Kidney (tissue), 13 donors: ENCODE measurements at regions not wholly inside any gene's neighbourhood (a gene's known extent, or its start where the extent isn't known, plus 50 kb on each side); places are given as distances from the start of the nearest gene placed in this dataset.

Experiments
- DNase-seq, 5 donors: peaks; one replicate each; pipeline ENCODE4 v3.0.0-alpha.2; 2013 to 2020
- FAIRE-seq: peaks from 2 replicates; lab custom pipeline; 2012; peaks lifted over from hg19 to GRCh38; lab: Jason Lieb, UNC
- H3K27ac ChIP-seq, 2 donors: one replicate each; pipeline ENCODE4 v1.7.0; 2013; ENCODE audit warnings: low read depth in 2 of 2, low read length in 2 of 2, inconsistent platforms in 1 of 2
- H3K27me3 ChIP-seq: one replicate; pipeline ENCODE4 v1.7.1; 2013; ENCODE audit warnings: low read length, inconsistent platforms; ENCODE audit not compliant: control insufficient read depth, insufficient read depth
- H3K36me3 ChIP-seq, 3 donors: one replicate each; pipeline versions ENCODE4 v1.7.0 to v1.7.1; 2013; ENCODE audit warnings: low read length in 3 of 3, control low read depth in 1 of 3, inconsistent platforms in 1 of 3; ENCODE audit not compliant: insufficient read depth in 3 of 3, control insufficient read depth in 2 of 3
- H3K4me1 ChIP-seq, 3 donors: one replicate each; pipeline versions ENCODE4 v1.7.0 to v1.7.1; 2013; ENCODE audit warnings: low read length in 3 of 3, inconsistent platforms in 1 of 3, low read depth in 1 of 3; ENCODE audit not compliant: control insufficient read depth in 2 of 3, insufficient read depth in 2 of 3
- H3K4me3 ChIP-seq, 3 donors: one replicate each; pipeline versions ENCODE4 v1.7.0 to v1.8.1; 2013; ENCODE audit warnings: low read length in 3 of 3, control low read depth in 1 of 3, inconsistent platforms in 1 of 3
- H3K9ac ChIP-seq, 3 donors: one replicate each; pipeline versions ENCODE4 v1.7.0 to v1.7.1; 2013; ENCODE audit warnings: low read length in 3 of 3, control low read depth in 1 of 3, inconsistent platforms in 1 of 3
- H3K9me3 ChIP-seq, 3 donors: one replicate each; pipeline versions ENCODE4 v1.7.0 to v1.7.1; 2013; ENCODE audit warnings: low read length in 3 of 3, control low read depth in 1 of 3, inconsistent platforms in 1 of 3; ENCODE audit not compliant: control insufficient read depth in 2 of 3, insufficient read depth in 1 of 3
- intact Hi-C: fragments of 100-400 bp; cut with DNase I; formaldehyde crosslinking; loops from one replicate; pipeline ENCODE4 v1.11.1; 2022
- TF ChIP-seq, protein P1 (sequence below): IDR thresholded peaks from 3 replicates; pipeline ENCODE4 v1.5.1; 2012; ENCODE audit warnings: mild to moderate bottlenecking, moderate library complexity, borderline replicate concordance; ENCODE audit not compliant: insufficient read depth; ENCODE audit errors: extremely low read depth
- donor health status: control.
- donor health status: control.
- donor health status: control.
- donor health status: control.
- donor health status: control.
- donor health status: DM: yes; HTN: yes; CAD: no.
- donor health status: Normal renal cell carcinoma (clear cell type).

DNA sequence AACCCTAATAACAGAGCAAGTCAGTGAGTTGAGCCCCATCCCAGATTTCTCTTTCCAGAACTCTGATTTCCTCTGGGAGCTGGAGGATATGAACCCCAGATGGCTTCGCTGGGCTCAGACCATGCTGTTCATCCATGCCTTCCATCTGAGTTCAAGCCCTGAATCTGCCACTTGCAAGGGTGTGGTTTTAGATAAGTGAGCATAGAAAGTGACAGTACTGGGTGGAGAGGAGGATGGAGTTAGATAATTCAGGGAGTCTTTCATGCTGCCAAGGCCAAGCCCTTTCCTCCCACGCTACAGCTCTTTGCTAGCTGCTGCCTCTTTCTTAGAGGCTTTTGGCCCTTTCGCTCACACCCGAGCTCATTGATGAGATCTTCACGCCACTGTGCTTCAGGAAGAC is 57.2 kb upstream of the MAFB start:
- no peak overlapping the region for H3K9ac ChIP-seq
- H3K9me3 ChIP-seq: no peaks in the 10 kb centered on the region
- H3K4me3 ChIP-seq: no peak overlapping the region
- intact Hi-C loops: no loop called here
- no peak overlapping the region for H3K27ac ChIP-seq
- FAIRE-seq (no peak), DNase-seq (no peak)
- no peaks in the 10 kb centered on the region for H3K27me3 ChIP-seq
- H3K36me3 ChIP-seq: no peaks in the 10 kb centered on the region
- H3K4me1 ChIP-seq: no peaks in the 10 kb centered on the region
- TF ChIP-seq, protein P1, sequence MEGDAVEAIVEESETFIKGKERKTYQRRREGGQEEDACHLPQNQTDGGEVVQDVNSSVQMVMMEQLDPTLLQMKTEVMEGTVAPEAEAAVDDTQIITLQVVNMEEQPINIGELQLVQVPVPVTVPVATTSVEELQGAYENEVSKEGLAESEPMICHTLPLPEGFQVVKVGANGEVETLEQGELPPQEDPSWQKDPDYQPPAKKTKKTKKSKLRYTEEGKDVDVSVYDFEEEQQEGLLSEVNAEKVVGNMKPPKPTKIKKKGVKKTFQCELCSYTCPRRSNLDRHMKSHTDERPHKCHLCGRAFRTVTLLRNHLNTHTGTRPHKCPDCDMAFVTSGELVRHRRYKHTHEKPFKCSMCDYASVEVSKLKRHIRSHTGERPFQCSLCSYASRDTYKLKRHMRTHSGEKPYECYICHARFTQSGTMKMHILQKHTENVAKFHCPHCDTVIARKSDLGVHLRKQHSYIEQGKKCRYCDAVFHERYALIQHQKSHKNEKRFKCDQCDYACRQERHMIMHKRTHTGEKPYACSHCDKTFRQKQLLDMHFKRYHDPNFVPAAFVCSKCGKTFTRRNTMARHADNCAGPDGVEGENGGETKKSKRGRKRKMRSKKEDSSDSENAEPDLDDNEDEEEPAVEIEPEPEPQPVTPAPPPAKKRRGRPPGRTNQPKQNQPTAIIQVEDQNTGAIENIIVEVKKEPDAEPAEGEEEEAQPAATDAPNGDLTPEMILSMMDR: no peak

DNA sequence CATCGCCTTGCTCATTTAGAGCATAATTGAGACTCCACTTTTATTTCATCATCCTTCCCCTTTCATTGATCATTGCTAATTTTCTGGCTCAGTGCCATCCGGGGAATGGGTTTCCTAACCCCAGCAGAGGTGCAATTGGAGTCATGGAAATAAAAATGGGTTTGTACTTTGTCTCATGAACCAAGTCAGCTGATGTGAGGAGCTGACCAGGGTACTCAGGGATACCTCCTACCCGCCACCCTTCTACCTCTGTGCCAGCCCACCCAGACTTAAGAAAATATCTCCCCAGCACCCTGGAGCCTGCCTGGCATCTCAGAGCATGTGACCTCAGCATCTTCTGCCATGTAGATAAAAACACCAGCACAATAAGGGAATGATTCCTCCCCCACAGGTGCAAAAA is 59.1 kb upstream of the MAFB start:
- DNase-seq: no peak
- Histone ChIP-seq H3K9me3 (no peaks in the 10 kb centered on the region), H3K27me3 (no peaks in the 10 kb centered on the region), H3K36me3 (no peaks in the 10 kb centered on the region), H3K9ac (no peak overlapping the region), H3K27ac (no peak overlapping the region), H3K4me3 (no peak overlapping the region), H3K4me1 (no peaks in the 10 kb centered on the region)
- intact Hi-C loops: no loop called here
- TF ChIP-seq, protein P1: no peak
- FAIRE-seq: no peak

DNA sequence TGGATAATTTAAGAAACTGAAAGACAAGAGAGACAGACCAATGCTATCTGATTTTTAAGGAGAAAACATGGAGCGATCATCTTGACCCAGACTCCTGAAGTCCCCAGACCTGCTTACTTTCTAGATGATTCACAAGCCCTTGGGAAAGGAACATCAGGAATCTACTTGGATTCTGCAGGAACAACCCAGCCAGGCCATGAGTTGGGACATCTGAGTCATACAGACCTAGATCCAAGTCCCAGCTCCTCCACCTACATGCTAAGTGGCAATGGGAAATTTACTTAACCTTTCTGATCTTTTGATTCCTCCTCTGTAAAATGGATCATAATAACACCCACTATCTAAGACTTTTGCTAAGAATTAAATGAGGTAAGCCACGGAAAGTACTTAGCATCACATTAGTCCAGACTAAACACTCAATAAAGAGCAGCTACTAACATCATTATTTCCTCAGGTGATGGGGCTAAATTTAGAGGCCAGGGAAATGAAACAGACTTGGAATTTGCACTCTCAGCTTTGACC is 61.0 kb upstream of the MAFB start:
- TF ChIP-seq, protein P1: no peak
- peaks cover 0 to 5% (median 4%) of the 10 kb centered on the region in 3 donors for H3K4me1 ChIP-seq
- H3K27me3 ChIP-seq: no peaks in the 10 kb centered on the region
- no peaks in the 10 kb centered on the region for H3K9me3 ChIP-seq
- H3K36me3 ChIP-seq: no peaks in the 10 kb centered on the region
- FAIRE-seq (no peak), DNase-seq (no peak)
- H3K27ac ChIP-seq: no peak overlapping the region
- no peak overlapping the region for H3K4me3 ChIP-seq
- intact Hi-C loops: no loop called here
- H3K9ac ChIP-seq: no peak overlapping the region

DNA sequence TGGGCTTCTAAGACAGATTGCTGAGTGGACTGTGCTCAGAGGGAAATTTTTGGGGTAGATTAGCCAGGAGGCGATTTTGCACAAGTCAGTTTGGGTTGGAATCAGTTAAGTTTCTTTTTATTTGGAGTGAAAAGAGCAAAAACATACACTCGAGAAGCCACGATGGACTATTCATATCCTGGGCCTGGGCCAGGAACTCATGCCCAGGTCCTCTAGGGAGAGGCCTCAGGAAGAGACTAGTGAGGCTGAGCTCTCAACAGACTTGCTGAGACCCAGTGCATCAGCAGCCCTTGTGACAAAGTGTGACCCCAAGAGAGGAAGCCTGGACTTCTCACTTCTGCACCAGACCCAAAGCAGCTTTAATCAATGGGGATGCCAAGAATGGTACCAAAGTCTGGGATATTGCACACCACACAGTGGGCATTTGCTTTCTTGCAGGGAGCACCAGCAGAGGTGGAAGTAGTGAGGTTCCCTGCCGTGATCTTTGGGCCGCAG is 61.6 kb upstream of the MAFB start:
- Histone ChIP-seq H3K9ac (no peak overlapping the region), H3K4me3 (no peak overlapping the region), H3K9me3 (no peaks in the 10 kb centered on the region), H3K27me3 (no peaks in the 10 kb centered on the region), H3K27ac (no peak overlapping the region), H3K36me3 (no peaks in the 10 kb centered on the region), H3K4me1 (peaks cover 0 to 5% (median 4%) of the 10 kb centered on the region in 3 donors)
- DNase-seq: no peak
- TF ChIP-seq, protein P1: no peak
- intact Hi-C loops: no loop called here
- no peak for FAIRE-seq
